GM18907 (cell line): ENCODE measurements at regions not wholly inside any gene's neighbourhood (a gene's known extent, or its start where the extent isn't known, plus 50 kb on each side); places are given as distances from the start of the nearest gene placed in this dataset.

ENCODE experiments used
- ATAC-seq: cut with Tn5 transposase; IDR thresholded peaks from one replicate; pipeline ENCODE4 v1.9.1; 2021; ENCODE audit warnings: mild to moderate bottlenecking, moderate library complexity; ENCODE audit not compliant: unreplicated experiment

DNA sequence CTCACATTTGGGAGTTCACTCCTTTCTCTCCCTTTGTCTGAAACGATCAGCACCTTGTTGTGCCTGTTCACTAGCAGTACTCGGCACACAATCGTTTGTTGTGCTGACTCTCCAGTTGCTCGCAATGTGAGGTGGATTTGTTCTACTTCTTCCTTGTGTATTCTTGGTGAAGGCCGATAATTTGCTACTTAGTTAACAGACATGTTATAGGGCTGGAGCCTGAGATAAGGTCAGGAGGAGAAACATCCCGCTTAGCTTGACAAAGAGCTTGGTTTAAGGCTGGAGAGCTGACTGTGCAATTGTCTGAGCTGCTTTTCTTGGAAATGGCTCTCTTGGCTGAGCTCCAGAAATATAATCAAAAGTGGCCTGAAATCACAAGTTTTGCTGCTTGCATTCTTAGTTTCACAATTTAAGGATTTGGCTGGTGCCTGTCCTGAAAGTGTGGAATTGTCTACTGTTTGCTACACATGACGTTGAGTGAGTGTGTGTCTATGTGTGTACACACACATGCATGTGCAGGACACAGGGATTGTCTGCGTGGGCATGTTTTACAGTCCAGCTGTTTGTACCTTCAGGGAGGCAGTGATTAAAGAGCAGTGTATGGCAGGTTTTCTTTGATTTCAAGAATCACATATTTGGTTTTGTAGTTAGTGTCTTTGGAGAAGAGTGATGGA is 77.7 kb downstream of the ARF6 start:
- peak; percentile 24 for ATAC-seq

GRCh38 chr14:49971156-49972130 is 78.6 kb downstream of the ARF6 start:
- ATAC-seq: peak; percentile 92

- no peak for ATAC-seq
Measured at GRCh38 chr14:49972131-49972671, 79.3 kb downstream of the ARF6 start.

DNA sequence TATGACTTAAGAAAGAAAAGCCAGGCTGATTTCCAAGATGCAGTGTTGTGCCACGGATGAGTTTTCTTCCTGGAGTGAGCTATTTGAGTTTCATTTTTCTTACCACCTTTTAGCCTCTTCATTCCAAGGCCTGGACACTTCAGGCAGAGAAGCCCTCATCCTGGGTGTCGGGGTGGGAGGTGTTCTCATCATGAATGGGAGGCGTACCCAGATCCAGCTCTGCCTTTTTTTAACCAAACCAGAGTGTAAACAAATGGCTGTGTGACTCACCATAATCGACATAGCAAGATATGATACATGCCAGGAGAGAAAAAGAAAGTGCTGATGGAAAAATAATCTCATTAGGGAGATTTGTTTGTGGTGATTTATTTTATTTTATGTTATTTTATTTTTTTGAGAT is 79.9 kb downstream of the ARF6 start:
- ATAC-seq: no peak

GRCh38 chr14:49975276-49975675 is 82.4 kb downstream of the ARF6 start:
- no peak for ATAC-seq

DNA sequence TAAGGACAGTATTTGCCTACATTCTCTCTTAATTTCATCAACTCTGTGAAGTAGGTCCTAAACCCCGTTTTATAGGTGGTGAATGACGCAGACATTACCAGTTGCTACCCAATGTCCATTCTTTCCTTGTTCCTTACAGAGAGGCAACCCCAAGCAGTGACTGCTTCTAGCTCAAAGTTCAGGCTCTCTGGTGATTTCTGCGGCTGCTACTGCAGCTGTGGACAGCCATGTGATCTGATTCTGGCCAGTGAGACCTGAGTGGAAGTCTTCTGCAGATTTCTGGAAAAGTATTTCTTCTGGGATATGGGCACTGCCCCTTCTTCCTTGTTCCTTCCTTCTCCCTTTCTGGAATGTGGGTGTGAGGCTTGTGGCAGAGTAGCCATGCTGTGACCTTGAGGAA is 82.9 kb downstream of the ARF6 start:
- no peak for ATAC-seq

DNA sequence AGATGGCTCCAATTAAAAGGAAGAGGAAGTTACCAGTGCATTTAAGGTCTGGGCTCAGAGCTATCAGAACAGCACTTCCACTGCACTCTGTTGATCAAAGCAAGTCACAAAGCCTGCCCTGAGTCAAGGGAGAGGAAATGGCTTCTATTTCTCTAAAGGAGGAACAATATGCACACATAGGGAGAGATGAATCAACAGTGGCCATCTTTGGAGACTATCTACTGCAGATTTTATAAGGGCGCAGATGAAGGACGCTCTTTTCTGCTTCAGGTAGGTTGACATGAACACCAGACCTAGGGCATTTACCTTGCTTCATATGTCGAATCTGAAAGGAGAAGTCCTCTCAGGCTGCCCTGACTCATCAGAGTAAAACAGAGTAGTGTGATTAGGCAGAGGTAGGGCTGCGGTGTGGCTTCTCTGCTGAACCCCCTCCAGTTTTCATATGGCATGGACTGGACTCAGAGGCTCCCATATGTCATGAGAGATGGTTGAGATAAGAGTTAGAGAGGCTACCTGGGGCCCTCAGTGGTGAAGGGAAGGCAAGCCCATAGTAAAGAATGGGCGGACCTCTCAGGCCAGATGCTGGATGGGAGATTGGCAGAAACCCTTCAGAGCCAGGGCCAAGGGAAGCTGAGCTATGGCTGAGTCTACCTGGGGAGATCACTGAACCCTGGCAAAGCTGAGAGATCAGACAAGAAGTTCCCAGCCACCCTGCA is 84.4 kb downstream of the ARF6 start:
- peak; percentile 73 for ATAC-seq

GRCh38 chr14:49980027-49980426 is 87.1 kb downstream of the ARF6 start:
- no peak for ATAC-seq

GRCh38 chr14:49982082-49982481 is 89.2 kb downstream of the ARF6 start:
- no peak for ATAC-seq

DNA sequence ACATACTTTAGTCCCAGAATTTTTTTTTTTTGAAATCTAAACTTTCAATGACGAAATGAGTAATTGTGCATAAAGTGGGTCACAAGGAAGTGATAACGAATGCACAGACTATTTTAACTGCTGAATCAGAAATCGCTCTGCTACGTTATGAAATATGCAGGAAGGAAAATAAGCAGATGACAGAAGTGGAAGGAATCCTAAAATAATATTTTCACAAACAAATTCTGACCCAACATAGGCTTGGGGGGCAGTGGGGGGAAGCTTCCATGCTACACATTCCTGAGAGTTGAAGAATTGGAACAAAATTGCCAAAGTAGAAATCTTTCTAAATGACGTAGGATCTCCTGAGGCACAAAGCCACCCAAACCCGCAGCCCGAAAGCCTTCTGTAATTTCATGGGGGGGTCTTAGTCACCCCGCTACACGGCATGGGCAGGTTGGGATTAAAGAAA is 89.6 kb downstream of the ARF6 start:
- no peak for ATAC-seq

DNA sequence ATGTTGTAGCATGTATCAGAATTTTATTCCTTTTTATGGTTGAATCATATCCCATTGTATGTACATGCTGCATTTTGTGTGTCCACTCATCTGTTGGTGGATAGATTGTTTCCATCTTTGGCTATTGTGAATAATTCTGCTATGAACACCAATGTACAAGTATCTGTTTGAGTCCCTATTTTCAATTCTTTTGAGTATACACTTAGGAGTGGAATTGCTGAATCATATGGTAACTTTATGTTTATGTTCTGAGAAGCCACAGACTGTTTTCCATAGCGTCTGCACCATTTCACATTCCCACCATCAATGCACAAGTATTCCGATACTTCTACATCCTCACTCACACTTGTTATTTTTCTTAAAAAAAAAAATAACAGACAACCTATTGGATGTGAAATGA is 91.5 kb downstream of the ARF6 start:
- ATAC-seq: no peak

DNA sequence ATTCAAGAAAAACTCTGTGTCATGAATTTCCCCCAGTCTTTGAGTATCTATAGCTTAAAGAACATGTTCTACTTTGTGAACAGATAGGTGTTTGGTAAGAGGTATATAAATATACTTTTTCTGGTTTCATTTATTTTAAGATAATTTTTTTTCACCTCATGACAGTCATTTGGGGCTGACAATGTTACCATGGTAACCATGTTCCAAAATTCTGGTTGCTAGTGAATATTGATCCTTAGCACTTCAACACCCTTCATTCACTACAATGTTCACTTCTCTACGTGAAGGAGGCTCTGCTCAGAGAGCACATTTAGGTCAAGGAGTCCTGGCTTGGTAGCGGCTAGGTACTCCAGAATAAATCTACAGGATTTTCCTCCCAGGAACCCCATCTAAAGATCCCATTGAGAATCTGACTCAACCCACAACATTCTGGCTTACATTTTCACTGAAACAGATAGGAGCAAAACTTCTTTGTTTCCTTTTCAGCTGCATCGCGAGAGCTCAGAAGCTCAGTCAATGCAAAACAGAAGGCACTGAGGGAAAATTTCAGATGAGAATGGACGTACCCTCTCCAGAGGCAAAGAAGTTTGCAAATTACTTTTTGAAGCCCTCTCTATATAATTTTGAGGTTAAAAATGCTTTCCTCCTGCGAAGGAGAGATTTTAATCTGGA is 93.6 kb downstream of the ARF6 start:
- ATAC-seq: no peak

GRCh38 chr14:49988080-49988990 is 95.5 kb downstream of the ARF6 start:
- ATAC-seq: no peak

DNA sequence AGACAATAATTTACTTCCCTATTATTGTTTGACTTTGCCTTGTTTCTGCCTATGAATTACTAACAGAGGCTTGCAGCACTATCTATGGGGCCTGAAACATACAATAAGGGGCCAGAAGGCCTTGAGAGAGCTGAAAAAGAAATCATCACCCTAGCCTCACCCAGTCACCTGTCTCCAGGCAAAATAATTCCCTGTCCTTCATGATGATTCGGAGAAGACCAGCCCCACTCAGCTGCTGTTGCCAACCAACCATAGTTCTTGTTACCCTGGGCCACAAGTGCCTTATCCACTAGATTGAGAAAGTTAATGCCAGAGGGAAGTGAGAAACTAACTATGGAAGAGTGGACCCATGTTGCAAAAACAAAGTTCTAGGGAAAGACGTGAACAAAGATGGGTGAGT is 97.1 kb downstream of the ARF6 start:
- no peak for ATAC-seq

- ATAC-seq: no peak
Measured at GRCh38 chr14:49991491-49991890, 98.6 kb downstream of the ARF6 start.

DNA sequence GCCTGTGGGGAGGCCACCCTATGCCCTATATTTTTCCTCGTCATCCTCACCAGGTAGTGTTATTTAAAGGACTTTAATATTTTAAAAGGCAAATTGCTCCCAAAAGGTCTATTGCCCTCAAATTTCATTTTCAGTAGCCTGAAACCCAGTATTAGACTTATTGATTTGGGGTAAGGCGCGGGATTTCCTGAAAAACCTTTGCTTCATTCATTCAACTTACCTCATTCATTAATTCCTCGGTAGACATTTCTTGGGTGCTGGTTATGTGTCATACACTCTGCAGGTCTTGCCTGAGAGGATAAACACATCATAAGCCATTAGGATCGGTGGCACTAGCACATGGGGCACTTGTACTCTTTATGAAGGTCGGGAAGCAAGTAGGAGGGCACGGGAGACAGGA is 99.2 kb downstream of the ARF6 start:
- ATAC-seq: no peak

- no peak for ATAC-seq
Measured at GRCh38 chr14:49992448-49992847, 99.6 kb downstream of the ARF6 start.

- peak; percentile 92 for ATAC-seq
Measured at GRCh38 chr14:49992901-49993339, 100.0 kb downstream of the ARF6 start.

- ATAC-seq: no peak
Measured at GRCh38 chr14:49993565-49993964, 100.7 kb downstream of the ARF6 start.
